Prostate gland (tissue), 2 donors: ENCODE measurements at regions not wholly inside any gene's neighbourhood (a gene's known extent, or its start where the extent isn't known, plus 50 kb on each side); places are given as distances from the start of the nearest gene placed in this dataset.

Source experiments
- DNase-seq: peaks from one replicate; pipeline ENCODE4 v3.0.0-alpha.2; 2019; ENCODE audit warnings: low spot score
- H3K27ac ChIP-seq, 2 donors: fragments of 200-600 bp; sonication (generic); 2 replicates each; pipeline ENCODE4 v1.5.1; 2017 to 2019
- H3K27me3 ChIP-seq: fragments of 200-600 bp; sonication (generic); replicated peaks from 2 replicates; pipeline ENCODE4 v1.5.1; 2019; ENCODE audit not compliant: insufficient read depth
- H3K36me3 ChIP-seq, 2 donors: fragments of 200-600 bp; sonication (generic); 1 replicate in 1 of 2; 2 replicates in 1 of 2; pipeline versions ENCODE4 v1.5.1 to v1.8.1; 2017 to 2019
- H3K4me1 ChIP-seq: fragments of 200-600 bp; sonication (generic); replicated peaks from 2 replicates; pipeline ENCODE4 v1.5.1; 2019
- H3K4me3 ChIP-seq, 2 donors: fragments of 200-600 bp; sonication (generic); 2 replicates each; pipeline ENCODE4 v1.5.1; 2017 to 2019
- H3K9me3 ChIP-seq: fragments of 200-600 bp; sonication (generic); 2 replicates; pipeline ENCODE4 v1.5.1; 2017
- POLR2A ChIP-seq: fragments of 450-650 bp; IDR thresholded peaks from one replicate; pipeline ENCODE4 v1.6.1; 2016; ENCODE audit warnings: antibody characterized with exemption, mild to moderate bottlenecking
- POLR2AphosphoS5 ChIP-seq: sonication (generic); formaldehyde crosslinking; IDR thresholded peaks from one replicate; pipeline ENCODE4 v1.6.1; 2017; ENCODE audit warnings: antibody characterized with exemption
- WGBS: methylation state at CpG from one replicate; pipeline ENCODE4 v1.1.5; 2018; 5-methylcytosine and 5-hydroxymethylcytosine counted together
- intact Hi-C: fragments of 100-400 bp; cut with DNase I; formaldehyde crosslinking; loops from one replicate; pipeline ENCODE4 v1.14.2; 2022
- TF ChIP-seq, protein P1 (sequence below), 4 experiments: fragments of 200-600 bp in 2 of 4; fragments of 450-650 bp in 2 of 4; sonication (generic) in 2 of 4; IDR thresholded peaks; 1 replicate in 3 of 4; 2 replicates in 1 of 4; pipeline ENCODE4 v1.5.1; 2016 to 2019; ENCODE audit warnings: antibody characterized with exemption in 4 of 4, mild to moderate bottlenecking in 2 of 4, moderate library complexity in 2 of 4

DNA sequence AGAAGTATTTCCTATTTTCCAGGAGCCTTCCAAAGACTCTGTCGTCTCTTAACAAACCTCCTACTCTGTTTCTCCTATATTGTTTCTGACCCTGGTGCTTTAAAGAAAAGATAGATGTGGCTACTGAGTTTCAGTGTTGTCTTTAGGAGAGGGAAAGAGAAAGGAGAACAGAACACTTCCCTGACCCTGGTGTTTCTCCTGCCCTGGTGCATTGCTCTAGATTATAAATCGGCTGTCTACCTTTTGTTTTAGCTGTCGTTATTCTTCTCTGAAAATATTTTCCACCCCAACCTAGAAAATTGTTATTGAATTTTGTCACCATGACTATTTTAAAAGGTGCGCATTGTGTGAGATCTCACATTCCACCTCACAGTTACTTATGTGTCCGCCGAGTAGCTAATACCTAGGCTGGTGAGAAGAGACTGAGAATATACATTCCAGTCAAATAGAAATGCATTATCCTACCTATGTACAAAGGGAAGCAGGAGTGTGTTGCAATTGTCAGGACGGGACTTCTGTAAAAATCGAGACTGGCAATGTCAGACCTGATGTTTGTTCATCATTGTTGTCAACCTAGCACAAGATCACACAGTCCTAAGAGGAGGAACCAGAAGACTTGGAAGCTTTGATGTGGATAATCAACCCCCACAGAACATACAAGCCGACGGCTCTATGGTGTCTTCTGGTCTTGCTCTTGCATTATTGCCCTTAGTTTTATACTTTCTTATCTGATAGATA, 108.7 kb upstream of the SLC38A4 start:
- TF ChIP-seq, protein P1, sequence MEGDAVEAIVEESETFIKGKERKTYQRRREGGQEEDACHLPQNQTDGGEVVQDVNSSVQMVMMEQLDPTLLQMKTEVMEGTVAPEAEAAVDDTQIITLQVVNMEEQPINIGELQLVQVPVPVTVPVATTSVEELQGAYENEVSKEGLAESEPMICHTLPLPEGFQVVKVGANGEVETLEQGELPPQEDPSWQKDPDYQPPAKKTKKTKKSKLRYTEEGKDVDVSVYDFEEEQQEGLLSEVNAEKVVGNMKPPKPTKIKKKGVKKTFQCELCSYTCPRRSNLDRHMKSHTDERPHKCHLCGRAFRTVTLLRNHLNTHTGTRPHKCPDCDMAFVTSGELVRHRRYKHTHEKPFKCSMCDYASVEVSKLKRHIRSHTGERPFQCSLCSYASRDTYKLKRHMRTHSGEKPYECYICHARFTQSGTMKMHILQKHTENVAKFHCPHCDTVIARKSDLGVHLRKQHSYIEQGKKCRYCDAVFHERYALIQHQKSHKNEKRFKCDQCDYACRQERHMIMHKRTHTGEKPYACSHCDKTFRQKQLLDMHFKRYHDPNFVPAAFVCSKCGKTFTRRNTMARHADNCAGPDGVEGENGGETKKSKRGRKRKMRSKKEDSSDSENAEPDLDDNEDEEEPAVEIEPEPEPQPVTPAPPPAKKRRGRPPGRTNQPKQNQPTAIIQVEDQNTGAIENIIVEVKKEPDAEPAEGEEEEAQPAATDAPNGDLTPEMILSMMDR (IDR thresholded peaks at IDR 0.05), result no peak
- TF ChIP-seq POLR2A, result no peak
- no peak for TF ChIP-seq POLR2AphosphoS5
- no peaks in the 10 kb centered on the region for H3K36me3 ChIP-seq
- intact Hi-C loops, result loop anchor here (5.0 to 10.0 kb wide), 3 partner anchors 257 to 810 kb away; no protein-coding TSS in a partner anchor
- no peaks in the 10 kb centered on the region for H3K9me3 ChIP-seq
- DNase-seq, result no peak
- H3K27me3 ChIP-seq, result no peaks in the 10 kb centered on the region
- no peak overlapping the region for H3K27ac ChIP-seq
- WGBS, result 69% methylated on average over 10 of the region's 10 CpGs
- no peaks in the 10 kb centered on the region for H3K4me1 ChIP-seq
- H3K4me3 ChIP-seq, result no peak overlapping the region

DNA sequence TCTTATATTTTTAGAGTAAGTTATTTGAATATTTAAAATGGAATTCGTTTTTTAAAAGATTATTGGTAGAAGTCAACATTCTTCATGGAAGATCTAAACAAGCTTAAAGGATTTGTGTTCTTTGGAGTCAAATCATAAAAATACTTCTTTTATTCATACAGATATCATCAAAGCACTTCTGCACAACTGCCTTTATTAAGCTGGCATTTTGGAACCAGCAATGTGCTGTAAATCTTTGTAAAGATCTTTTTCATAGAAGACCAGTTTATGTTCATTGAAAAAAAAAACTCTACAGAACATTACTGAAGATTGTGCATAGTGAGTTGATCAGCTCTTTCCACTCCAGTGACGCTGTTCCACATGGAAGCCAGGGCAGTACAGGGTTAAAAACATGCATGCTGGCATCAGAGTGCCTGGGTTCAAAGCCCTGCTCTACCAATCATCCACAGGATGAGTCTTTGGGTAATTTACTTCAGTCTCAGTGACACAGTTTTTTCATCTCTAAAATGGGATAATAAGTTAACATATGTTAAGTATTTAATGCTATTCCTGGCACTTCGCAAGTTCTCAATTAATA, 109.6 kb upstream of the SLC38A4 start:
- Histone ChIP-seq H3K4me3 (no peak overlapping the region), H3K4me1 (no peaks in the 10 kb centered on the region), H3K36me3 (no peaks in the 10 kb centered on the region), H3K9me3 (no peaks in the 10 kb centered on the region), H3K27ac (no peak overlapping the region), H3K27me3 (no peaks in the 10 kb centered on the region)
- TF ChIP-seq POLR2A, result no peak
- DNase-seq, result no peak
- 69% methylated on average over 3 of the region's 3 CpGs for WGBS
- intact Hi-C loops, result loop anchor here (10.0 kb wide), 2 partner anchors 571 to 811 kb away; no protein-coding TSS in a partner anchor

DNA sequence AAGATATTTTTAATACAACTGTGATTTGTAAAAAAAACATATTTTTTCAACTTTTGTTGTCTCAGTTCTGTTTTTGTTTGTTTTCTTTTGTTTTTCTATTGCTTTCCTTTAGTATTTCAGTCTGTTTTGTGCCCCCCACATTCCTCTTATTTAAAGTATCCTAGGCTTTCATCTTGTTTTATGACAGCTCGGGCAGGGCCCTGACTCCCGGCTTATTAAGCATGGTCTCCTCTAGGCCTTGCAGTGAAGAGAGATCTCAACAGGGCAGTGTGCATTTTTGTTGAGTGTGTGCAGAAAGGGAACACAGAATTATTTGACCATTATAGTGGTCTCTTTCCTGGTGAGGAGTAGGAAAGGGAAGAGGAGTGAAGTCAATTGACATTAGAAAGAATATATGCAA, 110.2 kb upstream of the SLC38A4 start:
- intact Hi-C loops, result loop anchor here (10.0 kb wide), 2 partner anchors 571 to 811 kb away; no protein-coding TSS in a partner anchor
- no peak for DNase-seq
- TF ChIP-seq POLR2A (no peak), POLR2AphosphoS5 (no peak)
- TF ChIP-seq, protein P1 (IDR thresholded peaks at IDR 0.05), result no peak
- H3K4me1 ChIP-seq, result no peaks in the 10 kb centered on the region
- H3K4me3 ChIP-seq, result no peak overlapping the region
- H3K27me3 ChIP-seq, result no peaks in the 10 kb centered on the region
- WGBS, result 42% methylated on average over 2 of the region's 2 CpGs
- H3K9me3 ChIP-seq, result no peaks in the 10 kb centered on the region
- no peaks in the 10 kb centered on the region for H3K36me3 ChIP-seq
- no peak overlapping the region for H3K27ac ChIP-seq

DNA sequence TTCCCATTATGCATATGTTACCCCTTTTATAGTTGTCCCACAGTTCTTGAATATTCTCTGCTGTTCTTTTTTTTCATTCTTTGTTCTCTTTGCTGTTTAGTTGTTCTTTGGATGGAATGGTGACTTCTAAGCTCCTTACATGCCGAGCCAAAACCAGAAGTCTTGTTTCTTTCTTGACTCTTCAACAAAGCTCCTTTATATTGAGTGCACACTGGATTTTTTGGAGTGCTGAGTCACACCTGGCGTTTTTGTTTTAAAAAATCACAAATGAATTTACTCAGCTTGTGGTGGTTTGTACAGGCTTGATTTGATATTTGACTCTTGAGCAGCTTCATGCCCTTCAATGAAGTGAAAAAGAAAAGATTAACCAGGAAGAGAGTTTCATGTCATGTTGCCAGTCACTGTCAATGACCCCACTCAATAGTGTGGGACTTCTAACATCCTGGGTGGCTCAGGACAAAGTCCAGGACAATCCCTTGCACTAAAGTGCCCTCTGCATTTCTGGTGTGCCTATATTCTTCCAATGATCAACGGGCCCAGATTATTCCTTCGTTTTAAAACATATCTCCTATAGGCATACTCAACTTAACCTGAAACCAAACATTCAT, 112.4 kb upstream of the SLC38A4 start:
- 69% methylated on average over 4 of the region's 4 CpGs for WGBS
- intact Hi-C loops, result loop anchor here (10.0 kb wide), 2 partner anchors 573 to 813 kb away; no protein-coding TSS in a partner anchor

DNA sequence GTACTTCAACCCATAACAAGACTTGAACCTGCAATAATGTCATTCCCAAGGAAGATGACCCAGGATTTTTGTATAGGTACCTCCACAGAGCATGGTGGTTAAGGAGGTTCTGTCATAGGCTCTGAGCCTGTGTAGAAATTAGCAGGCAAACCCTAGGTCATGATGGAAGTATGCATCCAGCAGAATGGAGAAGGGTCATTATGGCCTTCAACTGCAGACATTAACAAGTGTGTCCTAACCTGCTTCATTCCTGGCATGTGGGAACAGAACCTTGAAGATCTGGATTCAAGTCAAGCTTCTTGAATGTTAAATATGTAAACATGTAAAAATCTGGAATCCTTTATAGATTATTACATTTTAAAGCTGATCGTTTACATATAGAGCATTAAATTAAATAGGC, 116.2 kb upstream of the SLC38A4 start:
- TF ChIP-seq POLR2A (no peak), POLR2AphosphoS5 (no peak)
- TF ChIP-seq, protein P1 (IDR thresholded peaks at IDR 0.05), result no peak
- DNase-seq, result no peak
- Histone ChIP-seq H3K4me3 (no peak overlapping the region), H3K36me3 (no peaks in the 10 kb centered on the region), H3K27me3 (no peaks in the 10 kb centered on the region), H3K27ac (no peak overlapping the region), H3K4me1 (no peaks in the 10 kb centered on the region), H3K9me3 (no peaks in the 10 kb centered on the region)
- WGBS, result 33% methylated on average over 1 of the region's 1 CpG
- intact Hi-C loops, result no loop called here

More for the DNA sequence above, 112.4 kb upstream of the SLC38A4 start:
- Histone ChIP-seq H3K9me3 (no peaks in the 10 kb centered on the region), H3K4me3 (no peak overlapping the region), H3K27me3 (no peaks in the 10 kb centered on the region), H3K36me3 (no peaks in the 10 kb centered on the region), H3K4me1 (no peaks in the 10 kb centered on the region), H3K27ac (no peak overlapping the region)
- TF ChIP-seq POLR2A (no peak), POLR2AphosphoS5 (no peak)
- TF ChIP-seq, protein P1 (IDR thresholded peaks at IDR 0.05), result no peak
- no peak for DNase-seq
